Transverse colon (tissue), 4 donors: ENCODE measurements at regions not wholly inside any gene's neighbourhood (a gene's known extent, or its start where the extent isn't known, plus 50 kb on each side); places are given as distances from the start of the nearest gene placed in this dataset.

ENCODE experiments used
- CTCF ChIP-seq, 5 experiments: fragments of 200-600 bp in 3 of 5; fragments of 450-650 bp in 2 of 5; sonication (generic) in 3 of 5; IDR thresholded peaks; 1 replicate in 2 of 5; 2 replicates in 3 of 5; pipeline ENCODE4 v1.5.1; 2016 to 2017; ENCODE audit warnings: antibody characterized with exemption in 5 of 5, inconsistent platforms in 3 of 5, mild to moderate bottlenecking in 2 of 5, moderate library complexity in 1 of 5
- POLR2A ChIP-seq: fragments of 450-650 bp; IDR thresholded peaks from one replicate; pipeline ENCODE4 v1.6.1; 2016; ENCODE audit warnings: antibody characterized with exemption, mild to moderate bottlenecking, moderate library complexity
- POLR2AphosphoS5 ChIP-seq, 3 donors: sonication (generic); formaldehyde crosslinking; IDR thresholded peaks; one replicate each; pipeline ENCODE4 v1.6.1; 2016; ENCODE audit warnings: antibody characterized with exemption in 3 of 3

GRCh38 chr3:1832395-1832794 is 266.3 kb upstream of the CNTN4 start:
- TF ChIP-seq POLR2AphosphoS5 (IDR thresholded peaks at IDR 0.05) (no peak), CTCF (IDR thresholded peaks at IDR 0.05) (no peak), POLR2A (no peak)
